ENCODE measurements at regions not wholly inside any gene's neighbourhood (a gene's known extent, or its start where the extent isn't known, plus 50 kb on each side); places are given as distances from the start of the nearest gene placed in this dataset.

DNA sequence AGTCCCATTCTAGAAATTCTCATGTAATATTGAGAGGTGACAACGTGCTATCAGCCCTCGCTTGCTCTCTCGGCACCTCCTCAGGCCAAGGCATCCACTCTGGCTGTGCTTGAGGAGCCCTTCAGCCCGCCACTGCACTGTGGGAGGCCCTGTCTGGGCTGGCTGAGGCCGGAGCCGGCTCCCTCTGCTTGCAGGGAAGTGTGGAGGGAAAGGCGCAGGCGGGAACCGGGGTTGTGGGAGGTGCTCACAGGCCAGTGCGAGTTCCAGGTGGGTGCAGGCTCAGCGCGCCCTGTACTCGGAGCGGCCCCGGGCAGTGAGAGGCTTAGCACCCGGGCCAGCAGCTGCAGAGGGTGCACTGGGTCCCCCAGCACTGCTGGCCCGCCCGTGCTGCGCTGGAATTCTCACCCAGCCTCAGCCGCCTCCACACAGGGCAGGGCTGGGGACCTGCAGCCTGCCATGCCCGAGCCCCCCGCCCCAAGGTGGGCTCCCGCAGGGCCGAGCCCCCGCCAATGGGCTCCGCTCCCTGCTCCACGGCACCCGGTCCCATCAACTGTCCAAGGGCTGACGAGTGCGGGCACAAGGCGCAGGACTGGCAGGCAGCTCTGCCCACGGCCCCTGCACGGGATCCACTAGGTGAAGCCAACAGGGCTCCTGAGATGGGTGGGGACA lies 1680.6 kb upstream of the LRRTM1 start:
- no peak overlapping the region for H3K27ac ChIP-seq
- TF ChIP-seq, protein P1, sequence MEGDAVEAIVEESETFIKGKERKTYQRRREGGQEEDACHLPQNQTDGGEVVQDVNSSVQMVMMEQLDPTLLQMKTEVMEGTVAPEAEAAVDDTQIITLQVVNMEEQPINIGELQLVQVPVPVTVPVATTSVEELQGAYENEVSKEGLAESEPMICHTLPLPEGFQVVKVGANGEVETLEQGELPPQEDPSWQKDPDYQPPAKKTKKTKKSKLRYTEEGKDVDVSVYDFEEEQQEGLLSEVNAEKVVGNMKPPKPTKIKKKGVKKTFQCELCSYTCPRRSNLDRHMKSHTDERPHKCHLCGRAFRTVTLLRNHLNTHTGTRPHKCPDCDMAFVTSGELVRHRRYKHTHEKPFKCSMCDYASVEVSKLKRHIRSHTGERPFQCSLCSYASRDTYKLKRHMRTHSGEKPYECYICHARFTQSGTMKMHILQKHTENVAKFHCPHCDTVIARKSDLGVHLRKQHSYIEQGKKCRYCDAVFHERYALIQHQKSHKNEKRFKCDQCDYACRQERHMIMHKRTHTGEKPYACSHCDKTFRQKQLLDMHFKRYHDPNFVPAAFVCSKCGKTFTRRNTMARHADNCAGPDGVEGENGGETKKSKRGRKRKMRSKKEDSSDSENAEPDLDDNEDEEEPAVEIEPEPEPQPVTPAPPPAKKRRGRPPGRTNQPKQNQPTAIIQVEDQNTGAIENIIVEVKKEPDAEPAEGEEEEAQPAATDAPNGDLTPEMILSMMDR (conservative IDR thresholded peaks at IDR 0.05): no peak

GRCh38 chr2:81981585-81981984 lies 1677.0 kb upstream of the LRRTM1 start:
- no peak overlapping the region for H3K27ac ChIP-seq
- TF ChIP-seq, protein P1 (conservative IDR thresholded peaks at IDR 0.05): no peak

DNA sequence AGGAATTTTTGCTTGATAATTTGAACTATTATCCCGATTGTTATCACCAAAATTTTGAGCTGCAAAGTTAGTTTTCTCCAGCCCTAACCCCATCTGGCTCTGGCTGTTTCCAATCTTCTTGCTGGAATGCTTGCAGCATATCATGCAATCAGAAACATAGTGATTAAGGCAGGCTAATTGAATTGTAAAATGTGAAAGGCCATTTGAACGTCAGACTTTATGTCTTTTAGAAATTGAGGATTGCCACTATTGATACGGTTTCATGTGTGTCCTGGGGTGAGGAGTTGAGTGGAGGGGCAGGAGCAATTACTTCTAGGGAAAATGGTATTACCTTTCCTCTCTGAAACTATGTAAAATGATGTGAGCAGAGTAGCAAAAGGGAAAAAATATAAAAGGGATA lies 1674.5 kb upstream of the LRRTM1 start:
- no peak overlapping the region for H3K27ac ChIP-seq
- TF ChIP-seq, protein P1 (conservative IDR thresholded peaks at IDR 0.05): no peak

- TF ChIP-seq, protein P1 (conservative IDR thresholded peaks at IDR 0.05): no peak
- no peak overlapping the region for H3K27ac ChIP-seq
These were observed 1672.4 kb upstream of the LRRTM1 start for GRCh38 chr2:81976998-81977397.

DNA sequence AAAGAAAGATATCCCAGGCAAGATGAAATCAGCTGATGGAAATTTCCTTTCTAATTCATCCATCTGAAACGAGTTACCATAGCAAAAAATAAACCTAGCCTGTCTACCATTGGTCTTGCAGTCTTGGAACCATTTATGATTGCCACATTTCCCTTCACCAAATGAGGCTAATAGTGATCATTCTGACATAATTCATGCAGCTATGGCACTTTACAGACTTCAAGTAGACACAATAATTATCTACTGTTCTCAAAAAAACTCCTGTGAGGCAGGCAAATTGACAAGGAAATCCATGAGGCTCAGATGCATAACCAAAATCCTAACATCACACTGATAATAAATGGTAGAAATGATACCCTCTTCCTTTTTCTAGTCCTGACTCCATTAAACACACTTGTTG lies 1669.7 kb upstream of the LRRTM1 start:
- TF ChIP-seq, protein P1 (conservative IDR thresholded peaks at IDR 0.05): no peak
- H3K27ac ChIP-seq: no peak overlapping the region

DNA sequence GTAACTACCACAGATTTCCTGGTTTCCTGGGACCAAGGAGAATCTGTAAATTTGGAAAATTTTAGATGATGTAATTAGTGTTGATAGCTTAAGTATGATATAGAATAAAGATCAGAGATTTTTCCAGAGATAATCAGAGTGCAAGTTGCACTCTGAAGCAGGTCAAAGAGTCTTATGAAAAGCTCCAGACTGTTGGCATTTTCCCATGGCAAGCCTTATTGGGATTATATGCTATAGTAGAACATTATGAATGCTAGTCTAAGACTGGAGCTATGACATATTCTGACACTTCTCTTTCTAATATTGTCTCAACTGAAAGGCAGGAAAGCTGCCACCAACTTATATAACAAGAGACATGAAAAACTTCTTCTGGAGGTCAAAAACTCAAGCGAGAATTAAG lies 1638.3 kb upstream of the LRRTM1 start:
- no peak overlapping the region for H3K27ac ChIP-seq

GRCh38 chr2:81942136-81942680 lies 1637.7 kb upstream of the LRRTM1 start:
- H3K27ac ChIP-seq: no peak overlapping the region
- TF ChIP-seq, protein P1 (conservative IDR thresholded peaks at IDR 0.05): no peak

More for the DNA sequence above, 1638.3 kb upstream of the LRRTM1 start:
- TF ChIP-seq, protein P1 (conservative IDR thresholded peaks at IDR 0.05): no peak

All from VCaP (cell line).